SK-N-SH (cell line): ENCODE measurements at regions not wholly inside any gene's neighbourhood (a gene's known extent, or its start where the extent isn't known, plus 50 kb on each side); places are given as distances from the start of the nearest gene placed in this dataset.

Experiments used
- CTCF ChIA-PET: fragments of 300-600, 350-600 bp; formaldehyde crosslinking; extraction: SDS; loops from one replicate; lab custom pipeline; 2021; lab: Yijun Ruan, JAX
- POLR2A ChIA-PET: fragments of 350-600 bp; sonication (Branson Sonifier 250); formaldehyde crosslinking; extraction: SDS; loops from one replicate; lab custom pipeline; 2020; ENCODE audit warnings: antibody characterized with exemption, inconsistent platforms; lab: Yijun Ruan, JAX
- DNase-seq: peaks from one replicate; pipeline ENCODE4 v3.0.0; 2012
- H2AFZ ChIP-seq: fragments of 200-600 bp; sonication (generic); 2 replicates; pipeline ENCODE4 v1.8.1; 2016; ENCODE audit warnings: antibody characterized with exemption, mild to moderate bottlenecking, low read depth
- H3F3A ChIP-seq: fragments of 200-600 bp; sonication (generic); replicated peaks from 2 replicates; pipeline ENCODE3; 2016; ENCODE audit warnings: antibody characterized with exemption, mild to moderate bottlenecking; ENCODE audit not compliant: insufficient read depth
- H3K27ac ChIP-seq, 2 experiments: fragments of 200-500 bp in 1 of 2; fragments of 200-600 bp in 1 of 2; sonication (Bioruptor generic) in 1 of 2; sonication (generic), shearing (Covaris generic) in 1 of 2; 2 replicates each; pipeline versions ENCODE4 v1.5.1 to v1.6.1; 2014 to 2016; ENCODE audit warnings: low read depth in 2 of 2, inconsistent platforms in 1 of 2, low read length in 1 of 2, mild to moderate bottlenecking in 1 of 2, mixed read lengths in 1 of 2
- H3K27me3 ChIP-seq: fragments of 200-600 bp; sonication (generic), shearing (Covaris generic); 2 replicates; pipeline ENCODE4 v1.6.1; 2016; ENCODE audit warnings: mixed run types; ENCODE audit not compliant: insufficient read depth
- H3K36me3 ChIP-seq, 2 experiments: fragments of 200-500 bp in 1 of 2; fragments of 200-600 bp in 1 of 2; sonication (Bioruptor generic) in 1 of 2; sonication (generic) in 1 of 2; replicated peaks in 1 of 2; 2 replicates each; pipeline versions ENCODE3 to v1.5.1; 2014 to 2016; ENCODE audit warnings: low read length in 1 of 2, mild to moderate bottlenecking in 1 of 2; ENCODE audit not compliant: insufficient read depth in 2 of 2, control insufficient read depth in 1 of 2
- H3K4me1 ChIP-seq, 2 experiments: fragments of 200-500 bp in 1 of 2; fragments of 200-600 bp in 1 of 2; sonication (Bioruptor generic) in 1 of 2; sonication (generic), shearing (Covaris generic) in 1 of 2; 2 replicates each; pipeline versions ENCODE4 v1.5.1 to v1.6.1; 2014 to 2016; ENCODE audit warnings: low read depth in 1 of 2, low read length in 1 of 2, mixed run types in 1 of 2; ENCODE audit not compliant: insufficient read depth in 2 of 2, control insufficient read depth in 1 of 2
- H3K4me2 ChIP-seq: fragments of 200-600 bp; sonication (generic), shearing (Covaris generic); 2 replicates; pipeline ENCODE4 v1.6.1; 2017; ENCODE audit warnings: mixed run types
- H3K4me3 ChIP-seq, 2 experiments: fragments of 200-500 bp in 1 of 2; fragments of 200-600 bp in 1 of 2; sonication (Bioruptor generic) in 1 of 2; sonication (generic), shearing (Covaris generic) in 1 of 2; 2 replicates each; pipeline versions ENCODE4 v1.5.1 to v1.8.1; 2014 to 2016; ENCODE audit warnings: low read depth in 2 of 2, inconsistent platforms in 1 of 2, low read length in 1 of 2, mild to moderate bottlenecking in 1 of 2, mixed read lengths in 1 of 2, moderate library complexity in 1 of 2
- H3K79me2 ChIP-seq: fragments of 200-600 bp; sonication (generic); 2 replicates; pipeline ENCODE4 v1.8.1; 2017; ENCODE audit warnings: mild to moderate bottlenecking; ENCODE audit not compliant: insufficient read depth
- H3K9ac ChIP-seq: fragments of 200-600 bp; sonication (generic); 2 replicates; pipeline ENCODE4 v1.6.1; 2017; ENCODE audit warnings: mixed run types
- H3K9me2 ChIP-seq: fragments of 200-600 bp; sonication (generic); 2 replicates; pipeline ENCODE4 v1.6.1; 2017; ENCODE audit warnings: mixed run types
- H3K9me3 ChIP-seq: fragments of 200-600 bp; sonication (generic); 2 replicates; pipeline ENCODE4 v1.6.1; 2017; ENCODE audit warnings: mixed run types, mild to moderate bottlenecking, moderate library complexity
- H4K20me1 ChIP-seq: fragments of 200-600 bp; sonication (generic); 2 replicates; pipeline ENCODE4 v1.6.1; 2017; ENCODE audit warnings: mild to moderate bottlenecking, mixed run types; ENCODE audit not compliant: insufficient read depth
- CHD2 ChIP-seq: fragments of 150-350 bp; IDR thresholded peaks from 2 replicates; pipeline ENCODE4 v1.6.1; 2018; ENCODE audit warnings: low read length; ENCODE audit not compliant: partially characterized antibody
- ELF1 ChIP-seq: IDR thresholded peaks from 2 replicates; pipeline ENCODE4 v1.4.0; 2012
- FOXM1 ChIP-seq: IDR thresholded peaks from 2 replicates; pipeline ENCODE4 v1.4.0; 2012; ENCODE audit warnings: low read depth, mild to moderate bottlenecking
- MAX ChIP-seq: IDR thresholded peaks from 2 replicates; pipeline ENCODE4 v1.4.0; 2012; ENCODE audit warnings: low read depth
- MEF2A ChIP-seq: IDR thresholded peaks from 2 replicates; pipeline ENCODE4 v1.4.0; 2012; ENCODE audit warnings: low read depth, borderline replicate concordance
- MXI1 ChIP-seq: IDR thresholded peaks from 2 replicates; pipeline ENCODE4 v1.6.1; 2012; ENCODE audit warnings: mild to moderate bottlenecking, low read depth, low read length, improper control_type of control experiment
- RAD21 ChIP-seq: IDR thresholded peaks from 2 replicates; pipeline ENCODE4 v1.6.1; 2012; ENCODE audit warnings: mild to moderate bottlenecking, low read length
- RFX5 ChIP-seq: IDR thresholded peaks from 2 replicates; pipeline ENCODE4 v1.6.1; 2012; ENCODE audit warnings: mild to moderate bottlenecking, improper control_type of control experiment, low read length
- TCF12 ChIP-seq: IDR thresholded peaks from 2 replicates; pipeline ENCODE4 v1.4.0; 2012
- USF2 ChIP-seq: fragments of 150-350 bp; IDR thresholded peaks from 2 replicates; pipeline ENCODE4 v1.6.1; 2017; ENCODE audit warnings: antibody characterized with exemption, low read length, low read depth, borderline replicate concordance
- YY1 ChIP-seq: IDR thresholded peaks from 2 replicates; pipeline ENCODE4 v1.4.0; 2012; ENCODE audit warnings: low read depth, mild to moderate bottlenecking
- WGBS: methylation state at CpG from one replicate; pipeline ENCODE4 v1.1.6; 2017; ENCODE audit warnings: low lambda C conversion rate; 5-methylcytosine and 5-hydroxymethylcytosine counted together
- TF ChIP-seq, protein P1 (sequence below): IDR thresholded peaks from 2 replicates; pipeline ENCODE4 v1.6.1; 2012; ENCODE audit warnings: mild to moderate bottlenecking, low read depth, low read length, moderate library complexity

GRCh38 chr7:125149151-125149550 is 219.5 kb upstream of the POT1 start (continued):
- TF ChIP-seq, protein P1, sequence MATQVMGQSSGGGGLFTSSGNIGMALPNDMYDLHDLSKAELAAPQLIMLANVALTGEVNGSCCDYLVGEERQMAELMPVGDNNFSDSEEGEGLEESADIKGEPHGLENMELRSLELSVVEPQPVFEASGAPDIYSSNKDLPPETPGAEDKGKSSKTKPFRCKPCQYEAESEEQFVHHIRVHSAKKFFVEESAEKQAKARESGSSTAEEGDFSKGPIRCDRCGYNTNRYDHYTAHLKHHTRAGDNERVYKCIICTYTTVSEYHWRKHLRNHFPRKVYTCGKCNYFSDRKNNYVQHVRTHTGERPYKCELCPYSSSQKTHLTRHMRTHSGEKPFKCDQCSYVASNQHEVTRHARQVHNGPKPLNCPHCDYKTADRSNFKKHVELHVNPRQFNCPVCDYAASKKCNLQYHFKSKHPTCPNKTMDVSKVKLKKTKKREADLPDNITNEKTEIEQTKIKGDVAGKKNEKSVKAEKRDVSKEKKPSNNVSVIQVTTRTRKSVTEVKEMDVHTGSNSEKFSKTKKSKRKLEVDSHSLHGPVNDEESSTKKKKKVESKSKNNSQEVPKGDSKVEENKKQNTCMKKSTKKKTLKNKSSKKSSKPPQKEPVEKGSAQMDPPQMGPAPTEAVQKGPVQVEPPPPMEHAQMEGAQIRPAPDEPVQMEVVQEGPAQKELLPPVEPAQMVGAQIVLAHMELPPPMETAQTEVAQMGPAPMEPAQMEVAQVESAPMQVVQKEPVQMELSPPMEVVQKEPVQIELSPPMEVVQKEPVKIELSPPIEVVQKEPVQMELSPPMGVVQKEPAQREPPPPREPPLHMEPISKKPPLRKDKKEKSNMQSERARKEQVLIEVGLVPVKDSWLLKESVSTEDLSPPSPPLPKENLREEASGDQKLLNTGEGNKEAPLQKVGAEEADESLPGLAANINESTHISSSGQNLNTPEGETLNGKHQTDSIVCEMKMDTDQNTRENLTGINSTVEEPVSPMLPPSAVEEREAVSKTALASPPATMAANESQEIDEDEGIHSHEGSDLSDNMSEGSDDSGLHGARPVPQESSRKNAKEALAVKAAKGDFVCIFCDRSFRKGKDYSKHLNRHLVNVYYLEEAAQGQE: no peak
- TF ChIP-seq USF2 (no peak), FOXM1 (no peak)

DNA sequence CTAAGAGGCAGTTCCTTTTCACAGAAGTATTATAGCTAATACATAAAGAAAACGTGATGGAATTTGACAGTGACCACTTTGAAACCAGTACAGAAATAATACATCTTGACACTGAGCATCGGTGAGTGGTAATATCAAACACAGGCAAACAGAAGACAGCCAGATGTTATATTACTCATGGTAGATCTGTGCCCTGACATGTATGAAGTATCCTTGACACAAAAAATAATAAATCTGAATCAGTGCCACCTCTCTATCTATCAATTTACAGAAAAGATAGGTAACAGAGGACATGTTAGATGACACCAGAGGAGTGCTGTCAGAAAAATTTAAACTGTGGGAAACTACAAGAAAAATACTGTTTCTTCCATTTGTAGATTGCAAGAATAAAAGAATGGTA is 217.4 kb upstream of the POT1 start:
- Histone ChIP-seq H4K20me1 (no peaks in the 10 kb centered on the region), H3K79me2 (no peaks in the 10 kb centered on the region), H3K4me3 (no peak overlapping the region), H3K9me2 (no peaks in the 10 kb centered on the region), H3K36me3 (no peaks in the 10 kb centered on the region), H3K9me3 (no peaks in the 10 kb centered on the region), H3K4me1 (no peaks in the 10 kb centered on the region), H3K27ac (no peak overlapping the region), H3K9ac (no peak overlapping the region), H3K27me3 (no peaks in the 10 kb centered on the region), H2AFZ (no peak overlapping the region), H3K4me2 (no peak overlapping the region), H3F3A (no peaks in the 10 kb centered on the region)
- DNase-seq: no peak
- ChIA-PET POLR2A (no interaction called here), CTCF (interaction anchor here (0.8 kb wide), 1 partner anchor 9 kb away, joined by 3 read pairs; no protein-coding TSS in a partner anchor)
- 36% methylated on average over 2 of the region's 2 CpGs for WGBS
- TF ChIP-seq RFX5 (no peak), MEF2A (no peak), CHD2 (no peak), RAD21 (no peak), MXI1 (no peak), MAX (no peak), TCF12 (no peak), YY1 (no peak), ELF1 (no peak)
